Endodermal cell (in vitro differentiated cells): ENCODE measurements at regions not wholly inside any gene's neighbourhood (a gene's known extent, or its start where the extent isn't known, plus 50 kb on each side); places are given as distances from the start of the nearest gene placed in this dataset.

Experiments used
- DNase-seq: peaks from one replicate; pipeline ENCODE4 v3.0.0-alpha.2; 2017
- H3K27ac ChIP-seq: 2 replicates; pipeline ENCODE4 v1.5.1; 2013; ENCODE audit warnings: mild to moderate bottlenecking, low read depth, low read length, moderate library complexity
- H3K27me3 ChIP-seq: 2 replicates; pipeline ENCODE4 v1.6.1; 2013; ENCODE audit warnings: mild to moderate bottlenecking, low read length, moderate library complexity; ENCODE audit not compliant: insufficient read depth, control insufficient read depth, poor library complexity, severe bottlenecking
- H3K36me3 ChIP-seq: 2 replicates; pipeline ENCODE4 v1.7.0; 2013; ENCODE audit warnings: mild to moderate bottlenecking, low read length, moderate library complexity; ENCODE audit not compliant: control insufficient read depth, insufficient read depth
- H3K4me1 ChIP-seq: one replicate; pipeline ENCODE4 v1.7.0; 2013; ENCODE audit warnings: low read length; ENCODE audit not compliant: control insufficient read depth, insufficient read depth
- H3K4me3 ChIP-seq: 2 replicates; pipeline ENCODE4 v1.5.1; 2013; ENCODE audit warnings: mild to moderate bottlenecking, low read length, moderate library complexity
- H3K9ac ChIP-seq: 2 replicates; pipeline ENCODE4 v1.6.1; 2013; ENCODE audit warnings: mild to moderate bottlenecking, low read length, moderate library complexity; ENCODE audit not compliant: poor library complexity, severe bottlenecking; ENCODE audit errors: extremely low read depth
- H3K9me3 ChIP-seq: 2 replicates; pipeline ENCODE4 v1.6.1; 2013; ENCODE audit warnings: mild to moderate bottlenecking, low read length, moderate library complexity; ENCODE audit not compliant: control insufficient read depth
- H3K27ac Mint-ChIP-seq: 2 replicates; pipeline ENCODE4 v1.8.0; 2020; ENCODE audit warnings: mixed read lengths
- H3K27me3 Mint-ChIP-seq: 2 replicates; pipeline ENCODE4 v1.8.0; 2021; ENCODE audit warnings: mild to moderate bottlenecking, mixed read lengths; ENCODE audit not compliant: insufficient read depth
- H3K36me3 Mint-ChIP-seq: 2 replicates; pipeline ENCODE4 v1.8.0; 2020; ENCODE audit warnings: low read depth, mixed read lengths
- H3K4me1 Mint-ChIP-seq: 2 replicates; pipeline ENCODE4 v1.8.0; 2020; ENCODE audit warnings: mixed read lengths
- H3K4me3 Mint-ChIP-seq: 2 replicates; pipeline ENCODE4 v1.8.0; 2020; ENCODE audit warnings: mild to moderate bottlenecking, moderate library complexity, mixed read lengths
- H3K9me3 Mint-ChIP-seq: 2 replicates; pipeline ENCODE4 v1.8.0; 2020; ENCODE audit warnings: mild to moderate bottlenecking, mixed read lengths
- CTCF ChIP-seq: fragments of 200-600 bp; sonication (generic); conservative IDR thresholded peaks from 2 replicates; pipeline ENCODE4 v1.5.0; 2021; ENCODE audit warnings: antibody characterized with exemption, mild to moderate bottlenecking
- WGBS, 2 experiments: methylation state at CpG; one replicate each; pipeline versions ENCODE4 v1.1.5 to v1.1.7; 2013; ENCODE audit warnings: missing lambda C conversion rate in 2 of 2, mixed read lengths in 1 of 2; ENCODE audit not compliant: insufficient coverage in 1 of 2, insufficient read length in 1 of 2; 5-methylcytosine and 5-hydroxymethylcytosine counted together

GRCh38 chr1:104987210-104987609 lies 1237.5 kb downstream of the AMY1C start:
- peaks cover 5% of the 10 kb centered on the region for H3K9me3 Mint-ChIP-seq
- no peak overlapping the region for H3K27ac Mint-ChIP-seq
- no peaks in the 10 kb centered on the region for H3K27me3 Mint-ChIP-seq
- H3K9ac ChIP-seq: no peak overlapping the region
- no peak for TF ChIP-seq CTCF
- no peak overlapping the region for H3K4me3 ChIP-seq
- H3K9me3 ChIP-seq: peaks cover 4% of the 10 kb centered on the region
- WGBS, 2 experiments: 60 to 96% methylated on average over 1 of the region's 1 CpG
- H3K4me1 Mint-ChIP-seq: no peaks in the 10 kb centered on the region
- no peaks in the 10 kb centered on the region for H3K27me3 ChIP-seq
- H3K36me3 Mint-ChIP-seq: no peaks in the 10 kb centered on the region
- H3K4me3 Mint-ChIP-seq: no peak overlapping the region
- no peak for DNase-seq
- H3K36me3 ChIP-seq: no peaks in the 10 kb centered on the region
- H3K27ac ChIP-seq: no peak overlapping the region
- no peaks in the 10 kb centered on the region for H3K4me1 ChIP-seq

GRCh38 chr1:104989012-104989411 lies 1239.3 kb downstream of the AMY1C start:
- Mint-ChIP-seq H3K27ac (no peak overlapping the region), H3K27me3 (no peaks in the 10 kb centered on the region), H3K36me3 (no peaks in the 10 kb centered on the region), H3K4me1 (no peaks in the 10 kb centered on the region), H3K4me3 (no peak overlapping the region), H3K9me3 (peaks cover 5% of the 10 kb centered on the region)
- no peak overlapping the region for H3K27ac ChIP-seq
- no peak overlapping the region for H3K4me3 ChIP-seq
- WGBS, 2 experiments: 92% methylated on average over 1 of the region's 3 CpGs; no CpG with 5 or more reads in 1 of the 2 experiments
- H3K9me3 ChIP-seq: peaks cover 4% of the 10 kb centered on the region
- H3K27me3 ChIP-seq: no peaks in the 10 kb centered on the region
- H3K4me1 ChIP-seq: no peaks in the 10 kb centered on the region
- no peak overlapping the region for H3K9ac ChIP-seq
- TF ChIP-seq CTCF: no peak
- H3K36me3 ChIP-seq: no peaks in the 10 kb centered on the region
- no peak for DNase-seq

- Mint-ChIP-seq H3K9me3 (no peaks in the 10 kb centered on the region), H3K36me3 (no peaks in the 10 kb centered on the region)
Observed at GRCh38 chr1:104991702-104992101, 1242.0 kb downstream of the AMY1C start.

More at GRCh38 chr1:104991702-104992101, 1242.0 kb downstream of the AMY1C start:
- Histone ChIP-seq H3K27ac (no peak overlapping the region), H3K4me1 (no peaks in the 10 kb centered on the region), H3K9ac (no peak overlapping the region), H3K36me3 (no peaks in the 10 kb centered on the region), H3K4me3 (no peak overlapping the region), H3K9me3 (no peaks in the 10 kb centered on the region), H3K27me3 (no peaks in the 10 kb centered on the region)
- no peak overlapping the region for H3K27ac Mint-ChIP-seq
- DNase-seq: no peak
- WGBS, 2 experiments: 84 to 89% methylated on average over 1 to 3 of the region's 3 CpGs
- no peaks in the 10 kb centered on the region for H3K4me1 Mint-ChIP-seq
- H3K4me3 Mint-ChIP-seq: no peak overlapping the region
- no peak for TF ChIP-seq CTCF
- H3K27me3 Mint-ChIP-seq: no peaks in the 10 kb centered on the region
